ENCODE measurements at regions not wholly inside any gene's neighbourhood (a gene's known extent, or its start where the extent isn't known, plus 50 kb on each side); places are given as distances from the start of the nearest gene placed in this dataset.

DNA sequence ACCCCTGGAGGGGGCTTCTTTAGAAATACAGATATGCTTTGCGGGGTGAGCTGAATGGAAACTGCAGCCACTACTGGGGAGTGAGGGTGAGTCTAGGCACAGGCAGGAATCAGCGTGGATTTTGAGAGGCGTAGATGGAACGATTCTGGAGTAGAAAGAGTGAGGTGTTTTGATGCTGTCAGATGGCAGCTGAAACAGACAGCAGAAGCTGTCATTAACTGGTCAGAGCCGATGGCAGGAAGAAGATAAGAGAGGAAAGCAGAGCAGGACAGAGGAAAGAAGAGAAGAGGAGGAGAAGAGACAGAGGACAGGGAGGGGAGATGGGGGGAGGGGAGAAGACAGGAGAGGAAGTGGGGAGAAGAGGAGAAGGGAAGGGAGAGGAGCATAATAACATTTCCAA, 138.5 kb downstream of the LRIG2 start:
- TF ChIP-seq CTCF (conservative IDR thresholded peaks at IDR 0.05) (no peak), ZFX (IDR thresholded peaks at IDR 0.05) (no peak)
